ENCODE measurements at regions not wholly inside any gene's neighbourhood (a gene's known extent, or its start where the extent isn't known, plus 50 kb on each side); places are given as distances from the start of the nearest gene placed in this dataset.

DNA sequence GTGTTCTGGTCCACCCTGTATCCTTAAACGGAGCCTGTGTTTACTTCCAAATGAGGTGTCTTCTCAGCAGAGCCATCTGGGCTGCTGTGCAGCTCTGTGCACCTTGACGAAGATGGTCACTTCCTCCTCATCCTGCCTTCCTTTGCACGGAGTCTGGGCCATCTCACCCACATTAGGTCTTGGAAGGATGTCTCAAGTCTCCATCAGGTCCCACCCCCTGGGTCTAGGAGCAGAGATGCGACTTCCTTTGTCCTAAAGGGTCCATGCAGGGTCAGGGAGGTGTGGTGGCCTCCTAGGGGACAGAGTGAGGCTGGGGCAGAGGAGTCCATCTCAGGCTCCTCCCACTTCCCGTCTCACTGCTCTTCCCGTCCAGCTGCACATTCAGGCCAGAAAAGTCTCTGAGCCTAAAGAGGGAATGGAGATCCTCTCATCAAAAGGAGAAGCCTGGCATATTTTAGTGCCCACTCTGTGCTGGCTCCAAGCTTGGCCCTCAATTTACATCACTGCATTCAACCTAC, 209.2 kb downstream of the MATN1 start:
- no peak for DNase-seq (ENCODE audit: low spot score)

DNA sequence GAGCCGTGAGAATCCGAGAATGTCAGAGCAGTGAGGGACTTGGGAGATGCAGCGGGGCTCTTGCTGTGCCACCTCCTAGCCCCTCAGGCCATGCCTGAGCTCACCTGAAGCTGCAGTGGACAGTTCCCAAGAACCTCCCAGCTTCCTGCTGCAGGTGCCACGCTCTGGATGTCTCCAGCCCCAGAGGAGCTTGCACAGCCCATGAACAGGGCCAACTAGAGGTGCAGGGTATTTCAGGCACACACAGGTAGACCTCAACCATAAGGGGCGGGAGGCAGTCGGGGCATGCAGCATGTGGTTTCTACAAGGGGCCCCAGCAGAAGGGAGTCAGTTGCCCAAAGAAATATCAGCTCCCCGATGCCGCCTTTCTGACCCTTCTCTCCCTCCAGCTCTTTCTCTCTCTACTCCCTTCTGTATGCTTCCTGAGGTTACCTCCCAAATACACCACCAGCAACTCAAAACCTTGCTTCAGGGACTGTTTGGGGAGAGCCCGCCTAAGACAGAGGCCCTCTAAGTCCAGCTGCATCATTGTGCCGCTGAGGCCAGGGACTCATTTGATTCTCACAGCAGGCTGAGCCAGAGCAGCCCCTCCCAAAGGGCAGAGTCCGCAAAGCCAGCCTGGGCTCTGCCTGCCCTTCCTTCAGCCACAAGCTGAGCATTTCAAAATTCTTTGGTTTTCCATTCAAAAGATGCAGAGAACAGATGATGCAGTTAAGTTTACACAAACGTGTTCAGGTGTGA, 209.8 kb downstream of the MATN1 start:
- no peak for DNase-seq (ENCODE audit: low spot score)

DNA sequence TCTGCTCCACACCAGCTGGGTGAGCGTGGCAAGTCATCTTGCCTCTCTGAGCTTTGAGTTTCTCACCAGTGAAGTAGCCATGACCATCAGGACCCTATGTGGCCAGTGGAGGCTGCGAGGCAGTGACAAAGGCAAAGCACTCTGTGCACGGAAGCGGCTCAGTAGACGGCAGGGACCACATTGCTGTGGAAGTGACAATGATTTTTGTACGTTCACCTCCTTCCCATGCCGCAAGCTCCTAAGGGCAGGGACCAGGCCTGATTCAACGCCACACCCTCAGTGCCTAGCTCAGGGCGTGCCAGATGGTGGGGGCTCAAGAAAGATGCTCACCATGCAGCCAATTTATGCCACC, 210.5 kb downstream of the MATN1 start:
- DNase-seq (ENCODE audit: low spot score) = no peak

DNA sequence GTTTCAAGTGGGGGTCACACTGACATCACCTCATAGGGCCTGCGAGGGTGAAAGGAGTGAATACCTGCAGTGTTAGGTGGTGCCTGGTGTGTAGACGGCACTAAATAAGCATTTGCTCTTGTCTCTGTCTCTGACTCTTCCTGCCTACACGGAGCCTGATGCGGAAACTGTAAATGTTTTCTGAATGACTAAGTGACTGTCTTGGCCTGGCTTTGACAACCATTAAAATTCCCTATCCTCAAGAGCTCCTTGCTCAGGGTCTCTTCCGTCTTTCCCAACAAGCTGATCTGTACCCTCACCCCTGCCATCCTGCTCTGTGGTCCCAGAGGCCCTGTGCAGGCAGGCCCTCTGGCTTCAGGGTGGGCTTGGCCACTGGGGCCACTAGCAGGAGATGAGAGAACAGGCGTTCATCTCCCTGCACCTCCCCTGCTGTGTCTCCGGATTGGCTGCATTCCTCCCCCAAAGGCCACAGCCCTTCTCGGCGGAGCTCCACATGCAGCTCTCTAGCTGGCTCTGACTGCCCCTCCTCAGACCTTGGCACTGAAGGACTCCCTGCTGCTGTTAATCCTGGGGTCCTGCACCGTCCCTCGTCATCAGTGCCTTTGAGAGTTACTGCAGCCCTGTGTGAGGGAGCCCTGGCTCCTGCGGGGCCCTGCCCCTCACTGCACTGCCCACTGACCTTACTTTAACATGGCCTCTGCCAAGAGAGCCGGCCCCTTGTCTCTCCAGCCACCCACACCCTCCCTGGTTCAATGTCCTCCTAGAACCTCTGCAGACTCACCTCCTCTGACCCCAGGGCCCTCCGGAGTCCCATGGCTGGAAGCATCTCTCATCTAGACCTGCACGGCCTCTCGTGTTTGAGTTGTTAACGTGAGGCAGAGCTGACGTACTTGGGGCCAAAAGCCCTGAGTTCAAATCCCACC, 211.1 kb downstream of the MATN1 start:
- no peak for DNase-seq (ENCODE audit: low spot score)

GRCh38 chr1:30511563-30511962, 211.8 kb downstream of the MATN1 start:
- DNase-seq (ENCODE audit: low spot score) = no peak

GRCh38 chr1:30511106-30511505, 212.3 kb downstream of the MATN1 start:
- no peak for DNase-seq (ENCODE audit: low spot score)

DNA sequence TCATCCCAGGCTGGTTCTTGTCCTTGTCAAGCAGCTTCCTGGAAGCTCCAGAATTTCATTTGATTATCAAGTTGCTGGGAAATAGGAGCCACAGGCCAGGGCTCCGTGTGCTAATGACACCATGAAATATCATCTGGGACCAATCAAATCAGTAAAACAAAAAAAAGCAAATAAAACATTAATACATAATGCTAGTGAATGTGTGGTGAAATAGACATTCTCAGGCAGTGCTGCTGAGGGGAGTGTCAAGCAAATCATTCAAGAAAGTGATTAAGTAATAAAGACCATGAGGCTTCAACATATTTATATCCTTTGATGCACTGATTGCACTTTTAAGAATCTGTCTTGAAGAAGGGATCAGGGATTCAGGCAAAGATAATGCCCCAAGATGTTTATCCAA, 213.7 kb downstream of the MATN1 start:
- DNase-seq (ENCODE audit: low spot score) = no peak

GRCh38 chr1:30508611-30509010, 214.8 kb downstream of the MATN1 start:
- DNase-seq (ENCODE audit: low spot score) = no peak

GRCh38 chr1:30508175-30508448, 215.3 kb downstream of the MATN1 start:
- no peak for DNase-seq (ENCODE audit: low spot score)

- DNase-seq (ENCODE audit: low spot score) = no peak
Observed at GRCh38 chr1:30507401-30508174, 215.8 kb downstream of the MATN1 start.

DNA sequence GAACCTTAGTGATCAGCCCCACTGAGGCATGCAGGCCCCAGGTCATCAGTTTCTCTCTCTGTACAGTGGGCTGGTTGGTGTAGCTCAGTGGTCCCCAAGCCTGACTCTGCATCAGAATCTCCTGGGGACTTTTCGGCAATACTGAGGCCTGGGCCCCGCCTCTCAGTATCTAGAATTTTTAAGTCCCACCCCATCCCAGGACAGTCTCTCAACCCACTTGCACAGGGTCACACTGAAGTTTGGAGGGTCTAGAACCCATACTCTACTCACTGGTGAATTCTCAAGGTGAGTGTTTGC, 216.4 kb downstream of the MATN1 start:
- DNase-seq (ENCODE audit: low spot score) = no peak

- DNase-seq (ENCODE audit: low spot score) = no peak
Observed at GRCh38 chr1:30506291-30507015, 216.9 kb downstream of the MATN1 start.

DNA sequence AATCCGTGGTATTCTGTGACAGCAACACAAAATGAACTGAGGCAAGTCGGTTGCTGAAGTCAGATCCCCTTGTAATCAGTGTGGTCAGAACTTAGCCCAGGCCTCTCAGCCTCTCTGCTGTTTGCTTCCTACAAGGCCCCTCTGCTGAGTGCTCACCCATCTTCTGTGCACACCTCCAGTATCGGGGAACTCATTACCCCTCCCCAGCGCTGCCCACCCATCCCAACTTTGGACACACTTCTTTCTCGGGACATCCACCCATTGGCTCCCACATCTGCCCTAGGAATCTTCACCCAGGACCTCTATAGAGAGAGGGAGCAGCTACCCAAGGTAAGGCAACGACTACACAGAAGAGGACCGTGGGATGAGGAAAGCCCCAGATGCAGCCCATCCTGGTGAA, 217.5 kb downstream of the MATN1 start:
- DNase-seq (ENCODE audit: low spot score) = no peak

- no peak for DNase-seq (ENCODE audit: low spot score)
Observed at GRCh38 chr1:30492451-30492850, 230.9 kb downstream of the MATN1 start.

GRCh38 chr1:30491831-30492230, 231.6 kb downstream of the MATN1 start:
- DNase-seq (ENCODE audit: low spot score) = no peak

DNA sequence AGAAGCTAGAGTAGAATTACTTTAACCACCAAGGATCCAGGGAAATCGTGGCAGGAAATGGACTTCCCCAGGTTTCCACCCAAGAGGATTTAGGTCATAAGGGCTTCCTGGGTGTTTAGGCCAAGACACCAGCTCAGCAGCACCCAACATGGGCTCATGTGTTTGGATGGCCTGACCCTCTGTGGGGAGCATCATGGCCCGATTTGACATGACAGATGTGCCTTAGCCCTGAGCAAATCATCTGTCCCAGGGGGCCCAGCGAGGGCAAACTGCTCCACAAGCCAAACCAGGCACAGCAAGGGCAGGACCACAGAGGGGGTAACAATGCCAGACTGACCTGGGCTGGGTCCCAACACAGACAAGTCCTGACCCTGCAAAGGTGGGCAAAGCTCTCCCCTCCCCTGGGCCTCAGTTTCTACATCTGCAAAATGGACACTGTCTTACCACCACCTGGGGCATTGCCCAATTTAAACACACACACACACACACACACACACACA, 232.8 kb downstream of the MATN1 start:
- DNase-seq (ENCODE audit: low spot score) = no peak

DNA sequence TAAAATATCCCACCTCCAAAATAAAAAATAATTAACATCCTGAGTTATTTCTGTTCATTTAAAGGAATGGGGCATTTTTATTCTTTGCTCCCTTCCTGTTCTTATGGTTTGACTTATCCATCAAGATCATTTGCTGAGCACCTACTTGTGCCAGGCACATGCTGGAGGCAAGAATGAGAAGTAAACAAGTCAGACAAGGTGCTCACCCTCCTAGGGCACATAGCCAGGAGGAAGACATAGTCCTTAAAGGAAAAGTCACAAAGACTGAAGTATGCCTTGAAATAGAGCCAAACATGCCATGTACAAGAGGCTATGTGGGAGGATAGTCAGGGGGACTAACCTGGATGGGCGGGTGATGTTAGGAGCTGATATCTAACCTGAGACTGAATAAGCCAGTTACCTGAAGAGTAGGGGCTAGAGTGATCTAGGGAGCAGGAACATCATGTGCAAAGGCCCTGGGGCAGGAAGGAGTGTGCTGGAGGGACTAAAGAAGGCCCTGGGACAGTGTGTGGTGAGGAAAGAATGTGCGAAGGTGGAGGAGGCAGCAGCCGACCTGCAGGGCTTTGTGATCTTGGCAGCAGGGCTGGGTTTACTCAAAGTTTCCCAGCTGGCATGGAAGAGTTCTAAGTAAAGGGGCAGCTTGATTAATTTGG, 233.5 kb downstream of the MATN1 start:
- no peak for DNase-seq (ENCODE audit: low spot score)

DNA sequence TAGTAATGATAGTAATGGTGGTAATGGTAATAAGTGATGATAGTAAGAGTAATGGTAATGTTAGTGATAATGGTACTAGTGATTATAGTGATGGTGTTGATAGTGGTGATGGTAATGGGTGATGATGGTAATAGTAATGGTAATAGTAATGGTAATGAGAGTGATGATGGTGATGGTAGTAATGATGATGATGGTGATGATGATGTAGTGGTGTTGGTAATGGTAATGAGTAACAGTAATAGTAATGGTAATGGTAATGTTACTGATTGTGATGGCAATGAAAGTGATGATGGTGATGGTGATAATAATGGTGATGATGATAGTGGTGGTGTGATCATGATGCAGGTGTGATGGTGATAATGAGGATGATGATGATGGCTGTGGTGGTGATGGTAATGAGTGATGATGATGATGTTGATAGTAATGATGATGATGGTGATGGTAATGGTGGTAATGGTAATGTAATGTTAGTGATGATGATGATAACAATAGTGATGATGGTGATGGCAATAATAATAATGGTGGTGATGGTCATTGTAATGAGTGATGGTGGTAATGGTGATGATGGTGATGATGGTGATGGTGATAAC, 235.0 kb downstream of the MATN1 start:
- DNase-seq (ENCODE audit: low spot score) = no peak

DNA sequence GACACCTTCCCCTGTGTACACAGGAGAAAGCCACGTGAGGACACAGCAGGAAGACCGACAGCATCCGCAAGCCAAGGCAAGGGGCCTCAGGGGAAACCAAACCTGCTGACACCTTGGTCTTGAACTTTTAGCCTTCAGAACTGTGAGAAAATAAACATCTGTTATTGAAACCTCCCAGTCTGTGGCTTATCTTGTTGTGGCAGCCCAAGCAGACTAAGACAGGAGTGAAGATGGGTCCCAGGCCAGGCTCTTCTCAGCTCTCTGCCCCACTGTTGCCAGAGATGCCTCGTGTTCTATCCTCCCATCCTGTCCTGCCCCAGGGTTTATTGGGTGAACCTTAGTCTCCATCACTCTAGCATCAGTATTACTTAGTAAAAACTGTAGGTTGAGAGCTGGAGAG, 236.3 kb downstream of the MATN1 start:
- DNase-seq (ENCODE audit: low spot score) = no peak

GRCh38 chr1:30485072-30485471, 238.3 kb downstream of the MATN1 start:
- no peak for DNase-seq (ENCODE audit: low spot score)

GRCh38 chr1:30484668-30485067, 238.7 kb downstream of the MATN1 start:
- no peak for DNase-seq (ENCODE audit: low spot score)

Measured in Ammon's horn (tissue), 1 donor.